HG02588 (cell line): ENCODE measurements at regions not wholly inside any gene's neighbourhood (a gene's known extent, or its start where the extent isn't known, plus 50 kb on each side); places are given as distances from the start of the nearest gene placed in this dataset.
"Not testable (repeated sequence)": the region's sequence is repeated elsewhere in the genome, so short reads cannot be mapped to it uniquely, and the experiment has no call there.

ENCODE experiments used
- ATAC-seq: cut with Tn5 transposase; IDR thresholded peaks from one replicate; pipeline ENCODE4 v1.9.1; 2021; ENCODE audit warnings: mild to moderate bottlenecking, moderate library complexity; ENCODE audit not compliant: unreplicated experiment

GRCh38 chr15:61376961-61377360 lies 147.9 kb upstream of the RORA start:
- ATAC-seq, result no peak

GRCh38 chr15:61376516-61376915 lies 147.4 kb upstream of the RORA start:
- ATAC-seq, result no peak

GRCh38 chr15:61374848-61375247 lies 145.7 kb upstream of the RORA start:
- no peak for ATAC-seq

DNA sequence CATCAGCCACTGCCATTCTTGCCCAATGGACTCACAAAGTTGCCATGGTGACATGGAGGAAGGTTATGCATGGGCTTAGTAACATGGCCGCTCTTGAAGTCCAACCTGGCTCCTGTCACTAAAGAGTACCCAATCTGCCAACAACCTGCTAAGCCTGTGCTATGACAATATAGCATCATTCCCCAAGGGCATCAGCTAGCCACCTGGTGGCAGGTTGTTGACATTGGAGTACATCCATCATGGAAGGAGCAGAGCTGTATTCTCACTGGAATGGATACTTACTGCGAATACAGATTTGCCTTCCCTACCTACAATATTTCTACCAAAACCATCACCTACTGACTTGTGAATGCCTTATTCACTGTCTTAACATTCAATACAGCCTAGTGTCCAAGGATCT lies 138.9 kb upstream of the RORA start:
- no peak for ATAC-seq

DNA sequence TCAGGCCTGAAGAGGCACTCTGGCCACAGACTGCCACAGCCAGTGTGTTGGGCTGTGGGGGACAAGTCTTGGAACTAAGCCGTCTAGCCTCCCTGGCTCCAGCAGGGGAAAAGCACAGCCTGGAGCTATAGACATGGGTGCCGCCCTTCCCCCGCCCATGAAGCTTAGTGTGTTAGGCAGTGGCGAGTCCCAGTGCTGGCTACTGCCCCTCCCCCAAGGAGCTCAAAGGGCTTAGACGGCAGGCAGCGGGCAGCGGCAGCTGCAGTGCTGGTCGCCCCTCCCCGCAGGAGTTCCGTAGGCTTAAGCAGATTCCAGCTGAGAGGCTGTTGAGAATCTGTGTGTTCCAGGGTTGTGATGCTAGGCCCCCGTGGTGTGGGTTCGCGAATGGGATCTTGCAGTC lies 135.8 kb upstream of the RORA start:
- ATAC-seq, result no peak

GRCh38 chr15:61362912-61363311 lies 133.8 kb upstream of the RORA start:
- ATAC-seq, result not testable (repeated sequence)

GRCh38 chr15:61344293-61344692 lies 115.2 kb upstream of the RORA start:
- ATAC-seq, result no peak

DNA sequence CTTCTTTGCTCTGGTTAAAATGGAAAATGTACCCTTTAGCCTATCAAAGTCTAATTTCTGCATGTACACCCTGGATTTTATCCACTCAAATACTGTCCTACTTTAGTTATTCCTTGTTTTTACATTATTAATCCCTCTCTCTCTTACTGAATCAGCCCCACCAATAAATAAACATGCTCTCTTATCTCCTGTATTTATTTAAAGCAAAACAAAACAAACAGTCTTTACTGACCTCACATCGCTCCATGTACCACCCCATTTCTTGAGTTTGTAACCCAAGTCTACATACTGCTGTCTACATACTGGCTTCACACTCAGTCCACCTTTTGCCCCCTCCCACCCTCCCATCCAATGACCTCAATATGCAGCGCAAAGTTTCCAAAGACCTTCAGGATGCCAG lies 113.3 kb upstream of the RORA start:
- no peak for ATAC-seq

GRCh38 chr15:61339516-61339915 lies 110.4 kb upstream of the RORA start:
- no peak for ATAC-seq

GRCh38 chr15:61337541-61337940 lies 108.4 kb upstream of the RORA start:
- no peak for ATAC-seq

DNA sequence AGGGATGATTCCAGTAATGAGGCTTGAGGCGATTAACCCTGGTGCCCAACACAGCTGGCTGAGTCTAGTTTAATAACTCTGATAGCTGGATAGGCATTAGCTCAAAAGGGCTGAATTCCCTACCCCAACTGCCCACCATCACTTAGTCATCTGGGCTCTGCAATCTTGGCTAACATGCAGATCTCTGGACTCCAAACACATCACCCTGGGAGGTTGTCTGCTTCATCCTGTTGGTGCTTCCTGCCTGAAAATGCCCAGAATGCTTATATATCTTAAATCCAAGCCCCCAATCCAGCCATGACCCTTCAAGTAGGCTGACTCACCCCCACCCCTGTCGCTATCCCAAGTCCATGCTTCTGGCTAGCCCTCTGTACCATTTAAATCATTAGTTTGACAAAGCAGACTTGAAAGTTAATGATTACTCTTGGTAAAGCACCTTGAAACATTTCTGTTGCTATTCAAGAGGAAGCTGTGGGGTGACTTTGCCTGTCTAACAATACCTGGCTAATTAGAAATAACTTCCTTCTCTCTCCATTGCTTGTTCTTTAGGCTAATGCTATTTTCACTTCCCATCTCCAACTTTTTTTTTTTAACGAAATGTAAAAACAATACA lies 107.0 kb upstream of the RORA start:
- ATAC-seq, result no peak

DNA sequence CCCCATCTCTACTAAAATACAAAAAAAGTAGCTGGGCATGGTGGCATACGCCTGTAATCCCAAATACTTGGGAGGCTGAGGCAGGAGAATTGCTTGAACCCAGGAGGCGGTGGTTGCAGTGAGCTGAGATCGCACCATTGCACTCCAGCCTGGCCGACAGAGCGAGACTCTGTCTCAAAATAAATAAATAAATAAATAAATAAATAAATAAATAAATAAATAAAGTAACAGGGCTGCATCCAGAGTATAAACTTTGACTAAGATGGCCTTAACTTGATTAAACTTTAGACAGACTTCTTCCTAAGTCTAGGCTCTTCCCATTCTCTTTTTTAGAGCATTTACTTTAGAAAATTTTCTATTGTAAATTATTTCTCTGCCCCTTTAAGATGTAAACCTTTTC lies 105.6 kb upstream of the RORA start:
- not testable (repeated sequence) for ATAC-seq

GRCh38 chr15:61331019-61331418 lies 101.9 kb upstream of the RORA start:
- no peak for ATAC-seq

DNA sequence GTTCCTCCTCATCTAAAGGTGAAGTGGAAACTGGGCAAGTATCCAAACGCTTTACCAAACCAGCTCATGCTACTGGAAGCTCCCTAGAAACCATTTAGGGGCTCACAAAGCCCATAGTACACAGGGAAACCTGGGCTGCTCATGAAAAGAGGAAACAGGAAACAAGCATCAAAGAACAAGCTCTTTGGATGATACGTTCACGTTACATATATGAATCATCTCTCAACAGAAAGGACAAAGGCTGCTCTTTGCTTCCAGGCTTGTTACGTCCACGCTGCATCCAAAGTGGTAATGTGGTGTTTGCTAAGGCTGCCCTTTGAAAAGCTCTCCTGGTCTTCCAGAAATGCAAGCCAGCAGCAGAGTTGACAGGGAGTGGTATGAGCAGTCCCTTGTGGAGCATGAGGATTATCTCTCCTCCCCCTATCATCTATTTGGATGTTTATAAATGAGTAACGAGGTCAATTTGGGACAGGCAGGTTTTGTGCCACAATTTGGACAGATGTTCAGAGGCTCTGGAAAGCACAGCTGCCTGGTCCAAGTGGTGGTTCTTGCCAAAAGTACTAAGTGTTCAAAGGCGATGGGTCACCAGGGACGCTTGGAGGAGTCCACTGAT lies 98.0 kb upstream of the RORA start:
- peak; percentile 72 for ATAC-seq

DNA sequence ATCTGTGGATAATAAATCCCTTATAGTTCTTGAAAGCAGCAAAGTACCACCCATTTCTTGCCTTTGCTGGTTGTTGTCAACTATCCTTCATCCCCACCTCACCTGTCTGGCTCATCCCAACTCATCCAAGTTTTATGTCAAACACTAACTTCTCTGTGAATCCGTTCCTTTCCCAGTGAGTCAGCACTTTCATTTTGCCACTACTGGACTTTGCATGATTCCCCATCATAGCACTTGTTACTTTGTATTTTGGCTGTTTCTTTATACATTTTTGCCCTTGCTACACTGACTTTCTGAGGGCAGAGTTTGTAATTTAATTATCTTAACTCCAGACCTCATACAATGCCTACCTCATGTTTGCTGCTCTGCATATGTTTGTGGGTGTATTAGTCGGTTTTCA lies 90.8 kb upstream of the RORA start:
- ATAC-seq, result no peak

DNA sequence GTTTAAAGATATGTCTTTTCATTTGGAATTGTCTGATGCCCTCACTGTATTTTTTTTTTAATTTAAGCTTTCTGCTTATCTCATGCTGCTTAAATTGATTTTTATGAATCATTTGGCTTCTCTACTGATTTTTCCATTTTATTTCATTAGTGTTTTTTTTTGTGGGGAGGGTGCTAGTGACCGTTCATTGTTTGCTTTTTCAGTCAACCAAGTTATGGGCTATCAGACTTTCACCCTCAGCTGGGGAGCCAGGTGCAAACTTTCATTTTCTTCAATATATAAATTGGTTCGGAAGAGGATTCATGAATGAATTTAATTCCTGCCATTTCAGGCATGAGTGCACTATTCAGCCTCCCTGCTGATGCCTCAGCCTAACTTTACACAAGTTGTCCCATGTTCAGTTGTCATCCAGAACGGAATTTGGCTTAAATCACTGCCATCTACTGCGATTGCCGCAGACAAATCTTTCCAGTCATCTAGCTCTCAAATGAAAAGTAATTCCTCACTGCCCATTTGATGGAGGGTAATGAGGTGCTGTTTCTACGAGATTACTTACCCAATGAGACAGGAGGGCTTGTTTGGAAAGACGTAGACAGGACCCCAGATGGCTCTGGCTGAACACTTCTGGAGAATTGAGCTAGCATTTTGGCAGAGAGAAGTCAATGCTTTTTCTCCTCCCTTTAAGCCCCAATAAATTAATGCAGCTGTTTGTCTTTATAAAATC lies 89.9 kb upstream of the RORA start:
- no peak for ATAC-seq

- ATAC-seq, result no peak
Observed at GRCh38 chr15:61318301-61318700, 89.2 kb upstream of the RORA start.

DNA sequence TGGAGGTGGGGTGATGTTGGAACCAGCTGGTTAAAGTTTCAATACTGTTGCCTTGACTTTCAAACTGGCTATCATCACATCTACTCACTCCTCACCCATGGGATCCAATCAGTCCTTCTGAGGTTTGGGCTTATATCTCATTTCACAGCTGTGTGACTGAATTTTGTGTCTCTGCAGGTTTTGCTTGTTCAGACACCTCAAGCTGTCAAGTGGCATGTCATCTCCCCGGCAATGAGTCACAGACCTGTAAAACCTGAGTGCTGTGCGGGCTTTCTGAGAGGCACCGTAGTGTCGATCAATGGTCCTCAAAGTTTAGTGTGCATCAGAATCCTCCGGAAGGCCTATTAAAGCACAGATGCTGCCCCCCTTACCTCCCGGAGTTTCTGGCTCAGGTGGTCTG lies 86.4 kb upstream of the RORA start:
- ATAC-seq, result no peak

DNA sequence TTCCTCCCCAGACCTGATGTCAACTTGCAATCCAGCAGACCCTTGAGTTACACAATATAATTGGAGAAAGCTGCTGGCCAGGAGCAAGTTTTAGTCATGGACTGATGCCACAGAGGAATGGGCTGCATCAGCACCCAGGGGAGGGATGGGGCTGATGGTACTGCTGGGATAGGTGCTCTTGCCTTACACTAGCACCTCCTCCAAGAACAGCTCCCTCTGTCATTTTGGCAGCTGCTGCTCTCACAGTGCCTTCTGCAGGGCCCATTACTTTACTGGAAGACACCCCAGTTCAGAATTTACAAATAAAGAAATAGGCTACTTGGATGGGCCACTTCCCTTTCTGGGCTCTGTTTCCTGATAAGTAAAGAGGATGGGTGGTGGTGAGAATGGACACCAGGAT lies 85.3 kb upstream of the RORA start:
- ATAC-seq, result no peak

- no peak for ATAC-seq
Observed at GRCh38 chr15:61309617-61310016, 80.5 kb upstream of the RORA start.

- ATAC-seq, result no peak
Observed at GRCh38 chr15:61309031-61309511, 80.0 kb upstream of the RORA start.

DNA sequence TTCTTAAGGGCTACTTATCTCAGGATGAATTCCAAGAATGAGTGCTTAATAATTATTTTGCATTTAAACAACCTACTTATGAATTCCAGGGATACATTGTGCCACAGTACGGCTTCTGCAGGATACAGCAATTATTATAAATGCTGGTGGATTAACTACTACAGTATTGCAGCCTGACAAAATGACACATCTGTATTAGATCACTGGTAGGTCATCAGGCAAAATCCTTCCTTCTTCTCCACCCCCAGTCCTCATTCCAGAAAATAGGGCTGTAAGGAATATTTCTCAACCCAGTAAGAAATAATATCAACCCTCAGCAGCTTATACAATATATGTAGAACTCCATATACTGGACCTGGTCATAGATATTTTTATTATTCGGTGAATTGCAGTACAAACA lies 79.3 kb upstream of the RORA start:
- no peak for ATAC-seq
